Breast epithelium (tissue), 3 donors: ENCODE measurements at regions not wholly inside any gene's neighbourhood (a gene's known extent, or its start where the extent isn't known, plus 50 kb on each side); places are given as distances from the start of the nearest gene placed in this dataset.

ENCODE experiments used
- POLR2A ChIP-seq: fragments of 450-650 bp; IDR thresholded peaks from one replicate; pipeline ENCODE4 v1.6.1; 2016; ENCODE audit warnings: antibody characterized with exemption, mild to moderate bottlenecking, moderate library complexity
- POLR2AphosphoS5 ChIP-seq, 3 donors: sonication (generic); formaldehyde crosslinking; IDR thresholded peaks; one replicate each; pipeline ENCODE4 v1.6.1; 2017; ENCODE audit warnings: antibody characterized with exemption in 3 of 3
- TF ChIP-seq, protein P1 (sequence below), 3 donors: fragments of 450-650 bp; IDR thresholded peaks; one replicate each; pipeline ENCODE4 v1.5.1; 2016 to 2017; ENCODE audit warnings: antibody characterized with exemption in 3 of 3, mild to moderate bottlenecking in 3 of 3, moderate library complexity in 3 of 3

DNA sequence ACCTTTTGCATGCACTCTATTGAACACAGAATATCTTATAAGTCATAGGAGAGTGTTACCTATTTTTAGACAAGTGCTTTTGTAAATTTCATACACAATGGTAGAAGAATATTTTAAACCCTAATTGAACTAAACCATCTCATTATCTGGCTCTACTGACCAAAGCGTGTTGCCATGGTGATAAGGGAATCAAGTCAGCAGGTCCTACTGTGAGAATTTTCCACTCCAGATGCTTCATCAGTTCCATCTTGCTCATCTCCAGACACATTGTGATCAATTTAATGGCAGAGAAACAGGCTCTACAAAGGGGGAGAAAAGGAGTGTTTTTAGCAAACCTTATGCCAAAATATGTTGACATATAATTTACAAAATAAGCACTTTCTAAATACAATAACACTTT is 621.9 kb upstream of the GHITM start:
- TF ChIP-seq, protein P1, sequence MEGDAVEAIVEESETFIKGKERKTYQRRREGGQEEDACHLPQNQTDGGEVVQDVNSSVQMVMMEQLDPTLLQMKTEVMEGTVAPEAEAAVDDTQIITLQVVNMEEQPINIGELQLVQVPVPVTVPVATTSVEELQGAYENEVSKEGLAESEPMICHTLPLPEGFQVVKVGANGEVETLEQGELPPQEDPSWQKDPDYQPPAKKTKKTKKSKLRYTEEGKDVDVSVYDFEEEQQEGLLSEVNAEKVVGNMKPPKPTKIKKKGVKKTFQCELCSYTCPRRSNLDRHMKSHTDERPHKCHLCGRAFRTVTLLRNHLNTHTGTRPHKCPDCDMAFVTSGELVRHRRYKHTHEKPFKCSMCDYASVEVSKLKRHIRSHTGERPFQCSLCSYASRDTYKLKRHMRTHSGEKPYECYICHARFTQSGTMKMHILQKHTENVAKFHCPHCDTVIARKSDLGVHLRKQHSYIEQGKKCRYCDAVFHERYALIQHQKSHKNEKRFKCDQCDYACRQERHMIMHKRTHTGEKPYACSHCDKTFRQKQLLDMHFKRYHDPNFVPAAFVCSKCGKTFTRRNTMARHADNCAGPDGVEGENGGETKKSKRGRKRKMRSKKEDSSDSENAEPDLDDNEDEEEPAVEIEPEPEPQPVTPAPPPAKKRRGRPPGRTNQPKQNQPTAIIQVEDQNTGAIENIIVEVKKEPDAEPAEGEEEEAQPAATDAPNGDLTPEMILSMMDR (IDR thresholded peaks at IDR 0.05): no peak
- TF ChIP-seq POLR2AphosphoS5 (IDR thresholded peaks at IDR 0.05) (no peak), POLR2A (no peak)
